ENCODE measurements at regions not wholly inside any gene's neighbourhood (a gene's known extent, or its start where the extent isn't known, plus 50 kb on each side); places are given as distances from the start of the nearest gene placed in this dataset.

DNA sequence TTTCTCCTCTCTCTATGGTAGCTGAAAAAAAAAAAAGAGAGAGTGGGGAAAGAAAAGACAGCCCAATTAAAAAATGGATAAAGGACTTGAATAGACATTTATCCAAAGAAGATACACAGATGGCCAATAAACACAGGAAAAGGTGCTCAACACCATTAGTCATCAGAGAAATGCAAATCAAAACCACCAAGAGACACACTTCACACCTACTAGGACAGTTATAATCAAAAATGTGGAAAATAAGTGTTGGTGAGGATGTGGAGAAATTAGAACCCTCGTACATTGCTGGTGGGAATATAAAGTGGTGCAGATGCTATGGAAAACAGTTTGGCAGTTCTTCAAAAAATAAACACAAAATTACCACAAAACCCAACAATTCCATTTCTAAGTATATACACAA lies 172.4 kb upstream of the GRIN2B start:
- peak overlapping the region; percentile 100 for H3K27ac ChIP-seq (ENCODE audit: low read depth, low read length)
- peak overlapping the region; percentile 57 for H3K4me2 ChIP-seq (ENCODE audit: low read length)

DNA sequence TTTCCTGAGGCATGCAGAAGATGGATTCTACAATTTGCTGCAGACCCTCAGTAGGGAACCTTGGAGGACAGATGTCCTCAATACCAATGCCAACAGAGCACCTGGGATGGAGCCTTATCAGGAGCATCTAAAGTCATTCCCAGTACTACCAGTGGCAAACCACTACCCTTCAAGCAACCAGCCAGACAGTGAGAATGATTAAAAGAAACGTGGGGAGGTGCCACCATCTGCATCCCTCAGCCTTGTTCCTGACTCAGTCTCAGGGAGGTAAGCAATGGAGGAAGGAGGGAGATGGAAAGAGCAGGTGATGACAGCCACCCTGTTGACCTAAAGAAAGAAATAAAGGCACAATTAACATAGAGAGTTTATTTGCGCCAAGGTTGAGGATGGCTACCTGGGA lies 175.2 kb upstream of the GRIN2B start:
- peaks cover 97% of the 10 kb centered on the region for H3K4me1 ChIP-seq (ENCODE audit: control insufficient read depth, low read length)
- peak overlapping the region; percentile 100 for H3K27ac ChIP-seq (ENCODE audit: low read depth, low read length)
- peak overlapping the region; percentile 56 for H3K4me3 ChIP-seq (ENCODE audit: low read length)
- no peaks in the 10 kb centered on the region for H3K79me2 ChIP-seq (ENCODE audit: control insufficient read depth, low read length)
- peaks cover 47% of the 10 kb centered on the region for H3F3A ChIP-seq (ENCODE audit: control insufficient read depth, insufficient read depth)
- peak overlapping the region; percentile 70 for H3K4me2 ChIP-seq (ENCODE audit: low read length)
- no peak for TF ChIP-seq EZH2phosphoT487 (IDR thresholded peaks at IDR 0.05; ENCODE audit: borderline replicate concordance, low read length)
- TF ChIP-seq, protein P1, sequence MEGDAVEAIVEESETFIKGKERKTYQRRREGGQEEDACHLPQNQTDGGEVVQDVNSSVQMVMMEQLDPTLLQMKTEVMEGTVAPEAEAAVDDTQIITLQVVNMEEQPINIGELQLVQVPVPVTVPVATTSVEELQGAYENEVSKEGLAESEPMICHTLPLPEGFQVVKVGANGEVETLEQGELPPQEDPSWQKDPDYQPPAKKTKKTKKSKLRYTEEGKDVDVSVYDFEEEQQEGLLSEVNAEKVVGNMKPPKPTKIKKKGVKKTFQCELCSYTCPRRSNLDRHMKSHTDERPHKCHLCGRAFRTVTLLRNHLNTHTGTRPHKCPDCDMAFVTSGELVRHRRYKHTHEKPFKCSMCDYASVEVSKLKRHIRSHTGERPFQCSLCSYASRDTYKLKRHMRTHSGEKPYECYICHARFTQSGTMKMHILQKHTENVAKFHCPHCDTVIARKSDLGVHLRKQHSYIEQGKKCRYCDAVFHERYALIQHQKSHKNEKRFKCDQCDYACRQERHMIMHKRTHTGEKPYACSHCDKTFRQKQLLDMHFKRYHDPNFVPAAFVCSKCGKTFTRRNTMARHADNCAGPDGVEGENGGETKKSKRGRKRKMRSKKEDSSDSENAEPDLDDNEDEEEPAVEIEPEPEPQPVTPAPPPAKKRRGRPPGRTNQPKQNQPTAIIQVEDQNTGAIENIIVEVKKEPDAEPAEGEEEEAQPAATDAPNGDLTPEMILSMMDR (IDR thresholded peaks at IDR 0.05; ENCODE audit: low read depth, low read length, poor library complexity, severe bottlenecking), result no peak
- H3K27me3 ChIP-seq (ENCODE audit: control insufficient read depth, low read length), result no peaks in the 10 kb centered on the region
- H3K9me2 ChIP-seq (replicated peaks; ENCODE audit: control insufficient read depth, low read length), result no peaks in the 10 kb centered on the region
- H3K9me3 ChIP-seq (ENCODE audit: control insufficient read depth, insufficient read depth, low read length), result peaks cover 32% of the 10 kb centered on the region
- H3K36me3 ChIP-seq (ENCODE audit: control insufficient read depth, low read length), result peaks cover 44% of the 10 kb centered on the region
- H4K20me1 ChIP-seq (ENCODE audit: control insufficient read depth, insufficient read depth, low read depth, low read length), result no peaks in the 10 kb centered on the region

More for the DNA sequence above, 172.4 kb upstream of the GRIN2B start:
- Histone ChIP-seq H3K4me1 (ENCODE audit: control insufficient read depth, low read length) (peaks cover 100% of the 10 kb centered on the region), H3K9me3 (ENCODE audit: control insufficient read depth, insufficient read depth, low read length) (peaks cover 15% of the 10 kb centered on the region), H3K9me2 (replicated peaks; ENCODE audit: control insufficient read depth, low read length) (no peaks in the 10 kb centered on the region), H3K4me3 (ENCODE audit: low read length) (peak overlapping the region; percentile 54), H3K36me3 (ENCODE audit: control insufficient read depth, low read length) (peaks cover 30% of the 10 kb centered on the region), H3F3A (ENCODE audit: control insufficient read depth, insufficient read depth) (peaks cover 43% of the 10 kb centered on the region), H3K27me3 (ENCODE audit: control insufficient read depth, low read length) (no peaks in the 10 kb centered on the region), H3K79me2 (ENCODE audit: control insufficient read depth, low read length) (no peaks in the 10 kb centered on the region), H4K20me1 (ENCODE audit: control insufficient read depth, insufficient read depth, low read depth, low read length) (no peaks in the 10 kb centered on the region)
- TF ChIP-seq, protein P1 (IDR thresholded peaks at IDR 0.05; ENCODE audit: low read depth, low read length, poor library complexity, severe bottlenecking), result no peak
- TF ChIP-seq EZH2phosphoT487 (IDR thresholded peaks at IDR 0.05; ENCODE audit: borderline replicate concordance, low read length), result no peak

DNA sequence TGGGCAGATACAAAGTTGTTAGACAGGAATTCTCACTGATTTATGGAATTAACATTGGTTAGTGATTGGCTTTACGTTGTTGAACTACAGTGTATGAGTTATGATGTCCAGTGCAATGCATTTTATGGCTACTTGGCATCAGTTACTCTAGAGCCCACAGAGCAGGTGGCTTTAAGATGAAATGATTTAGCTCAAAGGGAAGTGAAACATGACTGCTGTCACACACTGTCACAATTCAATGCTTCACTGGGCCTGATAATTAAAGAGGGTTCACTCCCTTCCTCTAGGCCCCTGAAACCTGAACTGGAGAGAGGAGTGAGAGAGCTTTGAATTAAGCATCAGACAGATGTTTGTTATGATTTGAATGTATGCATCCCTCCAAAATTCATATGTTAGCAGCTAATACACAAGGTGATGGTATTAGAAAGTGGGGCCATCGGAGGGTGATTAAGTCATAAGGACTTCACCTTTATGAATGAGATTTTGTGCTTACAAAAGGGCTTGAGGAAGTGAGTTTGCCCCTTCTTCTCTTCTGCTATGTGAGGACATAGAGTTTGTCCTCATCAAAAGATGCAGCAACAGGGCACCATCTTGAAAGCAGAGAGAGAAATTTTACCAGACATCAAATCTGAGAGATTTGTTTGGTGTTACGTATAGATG lies 175.8 kb upstream of the GRIN2B start:
- Histone ChIP-seq H3K4me3 (ENCODE audit: low read length) (peak overlapping the region; percentile 65), H3K27ac (ENCODE audit: low read depth, low read length) (peak overlapping the region; percentile 100)

More for the DNA sequence above, 175.8 kb upstream of the GRIN2B start:
- Histone ChIP-seq H3K9me2 (replicated peaks; ENCODE audit: control insufficient read depth, low read length) (no peaks in the 10 kb centered on the region), H3K36me3 (ENCODE audit: control insufficient read depth, low read length) (peaks cover 43% of the 10 kb centered on the region), H3K27me3 (ENCODE audit: control insufficient read depth, low read length) (no peaks in the 10 kb centered on the region), H4K20me1 (ENCODE audit: control insufficient read depth, insufficient read depth, low read depth, low read length) (no peaks in the 10 kb centered on the region), H3K4me1 (ENCODE audit: control insufficient read depth, low read length) (peaks cover 91% of the 10 kb centered on the region), H3F3A (ENCODE audit: control insufficient read depth, insufficient read depth) (peaks cover 47% of the 10 kb centered on the region), H3K4me2 (ENCODE audit: low read length) (peak overlapping the region; percentile 70), H3K79me2 (ENCODE audit: control insufficient read depth, low read length) (no peaks in the 10 kb centered on the region), H3K9me3 (ENCODE audit: control insufficient read depth, insufficient read depth, low read length) (peaks cover 32% of the 10 kb centered on the region)
- TF ChIP-seq EZH2phosphoT487 (IDR thresholded peaks at IDR 0.05; ENCODE audit: borderline replicate concordance, low read length), result no peak
- TF ChIP-seq, protein P1 (IDR thresholded peaks at IDR 0.05; ENCODE audit: low read depth, low read length, poor library complexity, severe bottlenecking), result no peak

Data from DOHH2 (cell line).